ENCODE measurements at regions not wholly inside any gene's neighbourhood (a gene's known extent, or its start where the extent isn't known, plus 50 kb on each side); places are given as distances from the start of the nearest gene placed in this dataset.

DNA sequence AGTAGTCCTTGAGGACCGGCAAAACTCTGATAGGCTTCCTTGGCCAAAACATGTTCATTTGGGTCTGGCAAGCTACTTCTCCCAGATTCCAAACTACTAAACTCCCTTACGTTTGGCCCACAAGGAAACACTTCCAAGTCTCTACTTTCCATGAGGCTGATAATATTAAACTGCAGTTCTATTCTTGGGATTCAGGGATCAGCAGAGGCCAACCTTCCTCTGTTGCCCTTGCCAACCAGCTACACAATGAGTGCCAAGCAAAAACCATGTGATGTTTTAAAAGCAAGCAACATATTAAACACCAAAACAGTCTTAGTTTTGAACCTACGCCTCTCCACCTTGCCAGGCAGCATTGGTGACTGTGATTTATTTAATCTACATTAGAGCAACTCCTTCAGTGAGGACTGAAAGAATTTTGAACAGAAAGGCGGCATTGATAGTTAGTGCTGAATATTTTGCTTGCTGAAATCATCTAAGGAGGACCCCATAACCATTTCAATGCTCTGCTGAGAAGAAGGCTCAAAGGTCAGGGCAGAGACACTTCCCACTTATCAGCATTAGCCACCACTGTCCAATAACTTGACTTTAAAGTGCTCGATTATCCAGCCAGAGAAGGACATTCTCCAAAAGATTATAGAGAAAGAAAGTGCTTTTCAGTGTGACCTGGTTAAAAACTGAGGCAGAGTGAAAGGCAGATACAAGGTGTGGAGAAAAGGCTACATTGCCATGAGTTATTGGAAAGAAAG lies 287.1 kb downstream of the TBC1D4 start:
- Histone ChIP-seq H3K4me3 (no peak overlapping the region), H3K27ac (peak overlapping the region in 2 of 4 donors; percentile 30 to 42), H3K36me3 (no peaks in the 10 kb centered on the region), H3K4me1 (peaks cover 24 to 39% of the 10 kb centered on the region in 2 donors), H3K9me3 (no peaks in the 10 kb centered on the region), H3K27me3 (no peaks in the 10 kb centered on the region)
- no peak for TF ChIP-seq POLR2A (IDR thresholded peaks at IDR 0.05)
- TF ChIP-seq, protein P1, sequence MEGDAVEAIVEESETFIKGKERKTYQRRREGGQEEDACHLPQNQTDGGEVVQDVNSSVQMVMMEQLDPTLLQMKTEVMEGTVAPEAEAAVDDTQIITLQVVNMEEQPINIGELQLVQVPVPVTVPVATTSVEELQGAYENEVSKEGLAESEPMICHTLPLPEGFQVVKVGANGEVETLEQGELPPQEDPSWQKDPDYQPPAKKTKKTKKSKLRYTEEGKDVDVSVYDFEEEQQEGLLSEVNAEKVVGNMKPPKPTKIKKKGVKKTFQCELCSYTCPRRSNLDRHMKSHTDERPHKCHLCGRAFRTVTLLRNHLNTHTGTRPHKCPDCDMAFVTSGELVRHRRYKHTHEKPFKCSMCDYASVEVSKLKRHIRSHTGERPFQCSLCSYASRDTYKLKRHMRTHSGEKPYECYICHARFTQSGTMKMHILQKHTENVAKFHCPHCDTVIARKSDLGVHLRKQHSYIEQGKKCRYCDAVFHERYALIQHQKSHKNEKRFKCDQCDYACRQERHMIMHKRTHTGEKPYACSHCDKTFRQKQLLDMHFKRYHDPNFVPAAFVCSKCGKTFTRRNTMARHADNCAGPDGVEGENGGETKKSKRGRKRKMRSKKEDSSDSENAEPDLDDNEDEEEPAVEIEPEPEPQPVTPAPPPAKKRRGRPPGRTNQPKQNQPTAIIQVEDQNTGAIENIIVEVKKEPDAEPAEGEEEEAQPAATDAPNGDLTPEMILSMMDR (IDR thresholded peaks at IDR 0.05 in 4 of 5, conservative IDR thresholded peaks at IDR 0.05 in 1 of 5): no peak
- DNase-seq (no peak), ATAC-seq (no peak)
- intact Hi-C loops (cut with DNase I; ENCODE audit: low total_unique reads) (no loop called here), in situ Hi-C loops (cut with MboI; ENCODE audit: low sequenced_read_pairs in 4 of 4) (no loop called here)

DNA sequence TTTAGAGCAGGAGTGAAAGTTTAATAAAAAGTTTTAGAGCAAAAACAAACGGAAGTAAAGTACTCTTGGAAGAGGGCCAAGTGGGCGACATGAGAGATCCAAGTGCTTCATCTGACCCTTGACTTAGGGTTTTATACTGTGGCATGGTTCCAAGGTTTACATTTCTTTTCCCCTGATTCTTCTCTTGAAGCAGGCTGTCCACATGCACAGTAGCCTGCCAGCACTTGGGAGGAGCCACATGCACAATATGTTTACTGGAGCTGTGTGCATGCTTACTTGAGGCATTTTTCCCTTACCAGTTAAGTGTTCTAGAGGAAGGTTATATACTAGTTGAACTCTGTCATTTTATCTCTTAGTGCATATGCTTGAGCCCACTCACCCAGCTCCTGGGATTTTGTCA lies 295.6 kb downstream of the TBC1D4 start:
- Histone ChIP-seq H3K4me3 (no peak overlapping the region), H3K27ac (no peak overlapping the region), H3K27me3 (no peaks in the 10 kb centered on the region), H3K4me1 (no peaks in the 10 kb centered on the region), H3K9me3 (no peaks in the 10 kb centered on the region), H3K36me3 (no peaks in the 10 kb centered on the region)
- ATAC-seq (no peak), DNase-seq (no peak)
- intact Hi-C loops (cut with DNase I; ENCODE audit: low total_unique reads) (no loop called here), in situ Hi-C loops (cut with MboI; ENCODE audit: low sequenced_read_pairs in 4 of 4) (no loop called here)
- TF ChIP-seq POLR2A (IDR thresholded peaks at IDR 0.05): no peak
- TF ChIP-seq, protein P1 (IDR thresholded peaks at IDR 0.05 in 4 of 5, conservative IDR thresholded peaks at IDR 0.05 in 1 of 5): no peak

DNA sequence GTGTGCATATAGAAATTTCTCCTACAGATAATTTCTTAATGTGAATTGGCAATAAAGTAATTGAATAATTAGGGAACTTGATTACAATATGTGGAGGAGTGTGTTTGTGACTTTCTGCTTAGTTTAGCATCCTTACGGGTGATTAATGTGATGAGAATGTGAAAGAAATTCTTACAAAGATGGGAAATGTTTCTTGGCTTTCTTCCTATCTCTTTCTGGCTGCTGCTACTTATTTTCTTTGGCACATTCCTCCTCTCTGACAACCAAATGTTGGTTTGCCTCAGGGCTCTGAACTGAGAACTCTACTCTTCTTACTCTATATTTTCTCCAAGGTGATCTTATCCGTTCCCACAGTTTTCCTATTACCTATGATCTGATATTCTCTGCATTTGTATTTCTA lies 300.1 kb downstream of the TBC1D4 start:
- ATAC-seq: no peak
- H3K27ac ChIP-seq: no peak overlapping the region
- no peaks in the 10 kb centered on the region for H3K27me3 ChIP-seq
- H3K9me3 ChIP-seq: no peaks in the 10 kb centered on the region
- TF ChIP-seq, protein P1 (IDR thresholded peaks at IDR 0.05 in 4 of 5, conservative IDR thresholded peaks at IDR 0.05 in 1 of 5): no peak
- TF ChIP-seq POLR2A (IDR thresholded peaks at IDR 0.05): no peak
- intact Hi-C loops (cut with DNase I; ENCODE audit: low total_unique reads): no loop called here
- no peak overlapping the region for H3K4me3 ChIP-seq
- H3K4me1 ChIP-seq: no peaks in the 10 kb centered on the region
- H3K36me3 ChIP-seq: no peaks in the 10 kb centered on the region
- in situ Hi-C loops (cut with MboI; ENCODE audit: low sequenced_read_pairs in 4 of 4): no loop called here
- DNase-seq: no peak

DNA sequence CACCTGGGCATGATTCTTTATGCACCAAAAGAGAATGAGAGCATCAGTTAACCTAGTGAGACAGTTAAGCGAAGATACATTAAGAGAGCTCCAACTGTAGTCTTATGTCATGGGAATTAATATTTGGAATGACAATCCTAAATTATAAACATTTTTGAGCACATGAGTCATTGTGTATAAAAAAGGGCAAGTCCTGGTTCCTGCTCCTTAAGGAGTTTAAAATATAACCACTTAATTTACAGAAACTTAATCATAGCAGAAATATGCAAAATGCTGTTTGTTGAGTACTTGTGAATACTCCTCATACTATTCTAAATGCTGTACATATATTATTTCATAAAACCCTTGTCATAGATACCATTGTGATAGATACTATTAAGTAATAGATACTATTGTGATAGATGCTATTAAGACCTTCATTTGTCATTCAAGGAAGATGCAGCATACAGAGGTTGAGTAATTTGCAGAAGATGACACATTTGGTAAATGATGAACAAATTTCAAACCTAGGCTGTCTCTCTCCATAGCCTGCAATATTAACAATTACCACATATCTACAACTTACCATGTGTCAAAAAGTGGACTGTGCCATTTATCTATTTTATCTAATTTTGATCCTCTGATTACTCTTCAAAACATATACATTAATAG lies 301.0 kb downstream of the TBC1D4 start:
- Histone ChIP-seq H3K9me3 (no peaks in the 10 kb centered on the region), H3K27ac (no peak overlapping the region), H3K4me1 (no peaks in the 10 kb centered on the region), H3K36me3 (no peaks in the 10 kb centered on the region), H3K27me3 (no peaks in the 10 kb centered on the region), H3K4me3 (no peak overlapping the region)
- no peak for TF ChIP-seq POLR2A (IDR thresholded peaks at IDR 0.05)
- TF ChIP-seq, protein P1 (IDR thresholded peaks at IDR 0.05 in 4 of 5, conservative IDR thresholded peaks at IDR 0.05 in 1 of 5): no peak
- intact Hi-C loops (cut with DNase I; ENCODE audit: low total_unique reads) (no loop called here), in situ Hi-C loops (cut with MboI; ENCODE audit: low sequenced_read_pairs in 4 of 4) (no loop called here)
- no peak for DNase-seq
- ATAC-seq: no peak

All from gastrocnemius medialis (tissue), 4 donors.